Erythroblast (primary cell): ENCODE measurements at regions not wholly inside any gene's neighbourhood (a gene's known extent, or its start where the extent isn't known, plus 50 kb on each side); places are given as distances from the start of the nearest gene placed in this dataset.
A peak's percentile ranks its signal among the peaks of the same experiment; 100 is the strongest.

Source experiments
- DNase-seq, 2 experiments: peaks; one replicate each; lab custom pipeline; 2025; lab: John Stamatoyannopoulos, UW
- GATA1 ChIP-seq: IDR thresholded peaks from 2 replicates; pipeline ENCODE4 v1.6.1; 2011; ENCODE audit warnings: low read depth, mild to moderate bottlenecking, control low read depth, low read length, moderate library complexity
- POLR2A ChIP-seq: IDR thresholded peaks from 2 replicates; pipeline ENCODE4 v1.6.1; 2011; ENCODE audit warnings: mild to moderate bottlenecking, low read length

DNA sequence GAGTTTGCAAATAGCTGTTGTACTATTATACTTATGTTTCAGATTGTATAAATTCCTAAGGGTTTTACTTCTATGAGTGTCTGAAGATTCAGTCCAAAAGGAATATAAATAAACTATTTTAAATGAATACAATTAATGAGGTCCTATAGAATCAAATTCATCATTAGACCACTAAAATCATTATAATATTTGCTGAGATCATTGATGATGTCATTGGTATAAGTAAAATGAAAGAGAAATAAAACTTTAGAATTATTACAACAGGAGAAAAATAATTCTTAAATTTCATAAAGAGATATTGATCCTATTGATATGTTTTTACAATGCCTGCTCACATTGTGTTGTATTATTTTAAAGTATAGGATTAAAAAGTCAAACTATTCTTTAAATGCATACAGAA is 544.0 kb upstream of the ZWINT start:
- no peak for TF ChIP-seq POLR2A
- TF ChIP-seq GATA1 = no peak
- no peak for DNase-seq

- TF ChIP-seq GATA1 (no peak), POLR2A (no peak)
- no peak for DNase-seq
These were observed 541.5 kb upstream of the ZWINT start for GRCh38 chr10:56902554-56902953.

DNA sequence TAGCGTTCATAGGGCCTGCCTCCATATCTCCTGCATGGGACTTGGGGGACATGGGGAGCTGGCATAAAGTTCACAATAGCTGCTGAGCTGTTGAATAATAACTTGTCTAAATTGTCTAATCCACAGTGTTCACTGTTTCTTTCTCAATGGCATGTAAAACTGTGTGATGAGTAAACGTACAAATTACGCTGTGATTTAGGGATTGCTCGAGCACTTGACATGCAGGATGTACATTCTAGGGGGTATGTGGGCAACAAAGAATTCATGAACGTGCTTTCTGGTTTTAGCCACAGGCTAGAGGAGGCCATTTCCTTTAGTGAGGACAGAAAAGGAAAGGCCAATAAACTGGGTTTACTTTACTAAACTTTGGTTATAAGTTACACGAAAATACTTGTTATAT is 534.2 kb upstream of the ZWINT start:
- TF ChIP-seq GATA1 (no peak), POLR2A (no peak)
- DNase-seq = no peak

GRCh38 chr10:56881218-56881617 is 520.2 kb upstream of the ZWINT start:
- TF ChIP-seq GATA1 (no peak), POLR2A (no peak)
- no peak for DNase-seq

- DNase-seq = no peak
- no peak for TF ChIP-seq POLR2A
- no peak for TF ChIP-seq GATA1
These were observed 519.5 kb upstream of the ZWINT start for GRCh38 chr10:56880606-56881005.

GRCh38 chr10:56874950-56875349 is 513.9 kb upstream of the ZWINT start:
- TF ChIP-seq POLR2A (no peak), GATA1 (no peak)
- DNase-seq = no peak

- DNase-seq = no peak
- no peak for TF ChIP-seq POLR2A
- TF ChIP-seq GATA1 = no peak
These were observed 510.2 kb upstream of the ZWINT start for GRCh38 chr10:56871160-56871668.

GRCh38 chr10:56867236-56867635 is 506.2 kb upstream of the ZWINT start:
- TF ChIP-seq POLR2A = no peak
- no peak for TF ChIP-seq GATA1
- DNase-seq = no peak

- DNase-seq = no peak
- no peak for TF ChIP-seq POLR2A
These were observed 495.5 kb upstream of the ZWINT start for GRCh38 chr10:56856569-56856968.

DNA sequence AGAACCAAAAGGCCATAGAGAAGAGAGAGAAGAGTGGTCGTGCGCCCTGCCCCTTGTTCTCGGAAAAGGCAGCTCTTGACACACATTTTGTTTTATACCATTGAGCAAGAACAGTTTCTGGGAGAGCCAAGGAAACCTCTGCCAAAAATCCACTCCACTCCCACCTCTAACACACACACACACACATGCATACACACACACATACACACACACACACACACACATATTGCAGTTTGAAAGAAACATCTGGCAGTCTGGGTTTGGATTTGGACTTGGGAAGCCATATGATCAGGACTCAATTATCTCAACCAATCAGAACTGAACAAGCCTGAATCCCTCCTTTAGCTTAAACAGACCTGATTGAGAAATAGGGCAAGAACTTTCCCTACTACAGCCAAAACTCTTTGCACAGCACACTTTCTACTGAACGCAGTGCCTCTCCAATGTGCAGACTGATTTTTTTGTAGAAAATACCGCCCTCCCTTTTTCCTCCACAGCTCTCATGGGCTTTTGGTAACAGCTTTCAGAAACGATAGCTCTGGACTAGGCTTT is 484.0 kb upstream of the ZWINT start:
- TF ChIP-seq POLR2A (no peak), GATA1 (no peak)
- DNase-seq = no peak

DNA sequence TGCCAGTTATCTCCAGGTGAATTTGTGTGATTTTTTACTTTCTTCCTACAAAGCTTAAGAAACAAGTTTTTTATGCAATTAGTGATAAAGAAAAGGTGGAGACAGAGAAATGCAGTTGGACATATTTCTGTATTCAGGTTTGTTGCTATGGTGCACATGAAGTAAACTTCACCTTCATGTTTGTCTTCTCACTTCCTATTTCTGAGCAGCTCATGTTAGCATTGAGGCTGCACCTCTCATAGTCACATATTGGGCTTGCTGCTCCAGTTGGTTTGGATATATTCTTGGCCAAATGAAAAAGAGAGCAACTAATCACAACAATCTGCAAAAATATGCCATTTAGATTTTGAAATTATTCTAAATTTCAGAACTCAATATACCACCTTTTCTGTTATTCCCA is 475.6 kb upstream of the ZWINT start:
- no peak for DNase-seq
- TF ChIP-seq GATA1 (no peak), POLR2A (no peak)

DNA sequence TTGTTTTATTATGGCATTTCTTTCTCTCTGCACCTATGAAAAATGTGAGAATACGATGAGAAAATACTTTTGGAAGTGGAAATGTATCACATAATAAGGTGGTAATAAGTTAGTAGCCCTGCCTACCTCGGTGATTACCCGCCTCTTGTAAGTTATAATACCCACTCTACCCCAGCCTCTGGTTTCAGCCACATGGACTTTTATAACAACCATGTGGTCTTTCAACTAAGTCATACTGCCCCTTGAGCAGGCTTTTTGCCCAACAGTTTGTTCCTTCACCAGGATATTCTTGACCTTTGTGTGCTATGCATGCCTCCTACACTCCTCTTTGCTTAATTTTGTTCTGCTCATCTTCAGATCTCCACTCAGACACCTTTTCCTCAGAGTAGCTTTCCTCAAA is 470.6 kb upstream of the ZWINT start:
- DNase-seq = no peak
- TF ChIP-seq GATA1 = no peak
- no peak for TF ChIP-seq POLR2A

DNA sequence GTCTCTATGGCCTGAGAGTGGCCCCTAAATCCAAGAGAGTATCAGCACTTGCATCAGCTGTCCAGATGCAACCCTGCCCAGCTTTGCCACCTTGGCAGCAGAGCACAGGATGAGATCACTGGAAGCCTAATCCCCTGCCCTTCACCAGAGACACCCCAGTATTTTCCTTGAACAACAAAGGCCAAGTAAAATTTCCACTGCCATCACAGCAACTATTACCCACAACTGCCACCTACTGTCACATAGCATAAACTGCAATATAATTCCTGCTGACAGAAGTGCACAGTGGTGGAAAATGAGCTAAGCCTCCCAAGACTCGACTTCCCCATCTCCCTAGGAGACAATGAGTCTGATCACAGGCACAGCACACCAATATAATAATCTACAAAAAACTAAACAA is 462.8 kb upstream of the ZWINT start:
- DNase-seq = peak in 1 of 2 experiments; percentile 1

GRCh38 chr10:56805022-56805421 is 444.0 kb upstream of the ZWINT start:
- no peak for DNase-seq
- TF ChIP-seq POLR2A (no peak), GATA1 (no peak)

More for the DNA sequence above, 462.8 kb upstream of the ZWINT start:
- TF ChIP-seq GATA1 = no peak
- no peak for TF ChIP-seq POLR2A

GRCh38 chr10:56785292-56785691 is 424.2 kb upstream of the ZWINT start:
- TF ChIP-seq GATA1 = no peak
- no peak for TF ChIP-seq POLR2A

More at GRCh38 chr10:56785292-56785691, 424.2 kb upstream of the ZWINT start:
- DNase-seq = no peak
